Activated naive CD4-positive, alpha-beta T cell treated with anti-CD3 and anti-CD28 coated beads for 36 hours (primary cell): ENCODE measurements at regions not wholly inside any gene's neighbourhood (a gene's known extent, or its start where the extent isn't known, plus 50 kb on each side); places are given as distances from the start of the nearest gene placed in this dataset.
A peak's percentile ranks its signal among the peaks of the same experiment; 100 is the strongest.

Experiments
- CTCF ChIA-PET: fragments of 350-600 bp; sonication (Branson Sonifier 250); formaldehyde crosslinking; loops from one replicate; lab custom pipeline; 2021; ENCODE audit warnings: antibody characterized with exemption; lab: Charles Lee
- DNase-seq: peaks from one replicate; pipeline ENCODE4 v3.0.0-alpha.2; 2020
- H3K27ac Mint-ChIP-seq: one replicate; pipeline ENCODE4 v1.8.0; 2021; ENCODE audit warnings: mild to moderate bottlenecking, mixed read lengths
- H3K27me3 Mint-ChIP-seq: one replicate; pipeline ENCODE4 v1.8.0; 2021; ENCODE audit warnings: low read depth, mixed read lengths
- H3K36me3 Mint-ChIP-seq: one replicate; pipeline ENCODE4 v1.8.0; 2021; ENCODE audit warnings: low read depth, mixed read lengths
- H3K4me1 Mint-ChIP-seq: one replicate; pipeline ENCODE4 v1.8.0; 2021; ENCODE audit warnings: low read depth, mixed read lengths
- H3K4me3 Mint-ChIP-seq: one replicate; pipeline ENCODE4 v1.8.0; 2021; ENCODE audit warnings: mild to moderate bottlenecking, moderate library complexity, mixed read lengths
- H3K9me3 Mint-ChIP-seq: one replicate; pipeline ENCODE4 v1.8.0; 2021; ENCODE audit warnings: mixed read lengths
- intact Hi-C: fragments of 100-400 bp; cut with micrococcal nuclease; formaldehyde crosslinking; loops from one replicate; pipeline ENCODE4 v1.15.1; 2023

- no peaks in the 10 kb centered on the region for H3K4me1 Mint-ChIP-seq
- no peak overlapping the region for H3K4me3 Mint-ChIP-seq
- no peak for DNase-seq
- peaks cover 21% of the 10 kb centered on the region for H3K27me3 Mint-ChIP-seq
- CTCF ChIA-PET, result no interaction called here
- no peaks in the 10 kb centered on the region for H3K9me3 Mint-ChIP-seq
- H3K36me3 Mint-ChIP-seq, result no peaks in the 10 kb centered on the region
- intact Hi-C loops, result no loop called here
- H3K27ac Mint-ChIP-seq, result no peak overlapping the region
Measured at GRCh38 chr2:118244686-118245085, 156.4 kb downstream of the INSIG2 start.

- Mint-ChIP-seq H3K4me3 (no peak overlapping the region), H3K4me1 (no peaks in the 10 kb centered on the region), H3K27me3 (peaks cover 24% of the 10 kb centered on the region), H3K36me3 (no peaks in the 10 kb centered on the region), H3K9me3 (peaks cover 4% of the 10 kb centered on the region), H3K27ac (no peak overlapping the region)
- no peak for DNase-seq
- intact Hi-C loops, result no loop called here
- CTCF ChIA-PET, result no interaction called here
Measured at GRCh38 chr2:118243031-118243430, 154.8 kb downstream of the INSIG2 start.

DNA sequence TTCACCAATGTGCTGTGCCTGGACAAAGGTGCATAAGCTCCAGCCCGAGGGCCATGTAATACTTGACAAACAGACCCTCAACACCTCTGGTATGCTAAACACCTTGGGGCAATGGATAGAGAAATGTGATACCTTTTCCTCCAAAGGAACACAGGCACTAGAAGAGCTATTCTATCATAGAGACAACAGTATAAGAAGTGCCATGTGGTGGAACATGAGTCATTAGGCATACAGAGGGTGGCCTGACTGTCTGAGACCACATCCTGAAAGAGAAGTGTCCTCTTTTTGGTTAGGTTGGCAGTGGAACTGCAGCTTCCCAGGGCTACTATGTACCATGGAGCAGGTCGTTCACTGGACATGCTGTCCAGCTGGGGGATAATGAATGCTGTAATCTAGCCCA is 153.9 kb downstream of the INSIG2 start:
- H3K36me3 Mint-ChIP-seq, result no peaks in the 10 kb centered on the region
- H3K4me1 Mint-ChIP-seq, result no peaks in the 10 kb centered on the region
- CTCF ChIA-PET, result interaction anchor here (0.6 kb wide), 1 partner anchor 120 kb away, joined by 3 read pairs; no protein-coding TSS in a partner anchor
- peaks cover 6% of the 10 kb centered on the region for H3K9me3 Mint-ChIP-seq
- no peak for DNase-seq
- H3K4me3 Mint-ChIP-seq, result no peak overlapping the region
- peaks cover 27% of the 10 kb centered on the region for H3K27me3 Mint-ChIP-seq
- no peak overlapping the region for H3K27ac Mint-ChIP-seq
- intact Hi-C loops, result no loop called here

GRCh38 chr2:118241128-118241527 is 152.9 kb downstream of the INSIG2 start:
- no peaks in the 10 kb centered on the region for H3K4me1 Mint-ChIP-seq
- H3K4me3 Mint-ChIP-seq, result no peak overlapping the region
- peaks cover 30% of the 10 kb centered on the region for H3K27me3 Mint-ChIP-seq
- CTCF ChIA-PET, result interaction anchor here (0.9 kb wide), 1 partner anchor 11 kb away, joined by 4 read pairs; no protein-coding TSS in a partner anchor
- H3K36me3 Mint-ChIP-seq, result no peaks in the 10 kb centered on the region
- H3K9me3 Mint-ChIP-seq, result peaks cover 6% of the 10 kb centered on the region
- H3K27ac Mint-ChIP-seq, result no peak overlapping the region
- intact Hi-C loops, result no loop called here
- DNase-seq, result no peak

DNA sequence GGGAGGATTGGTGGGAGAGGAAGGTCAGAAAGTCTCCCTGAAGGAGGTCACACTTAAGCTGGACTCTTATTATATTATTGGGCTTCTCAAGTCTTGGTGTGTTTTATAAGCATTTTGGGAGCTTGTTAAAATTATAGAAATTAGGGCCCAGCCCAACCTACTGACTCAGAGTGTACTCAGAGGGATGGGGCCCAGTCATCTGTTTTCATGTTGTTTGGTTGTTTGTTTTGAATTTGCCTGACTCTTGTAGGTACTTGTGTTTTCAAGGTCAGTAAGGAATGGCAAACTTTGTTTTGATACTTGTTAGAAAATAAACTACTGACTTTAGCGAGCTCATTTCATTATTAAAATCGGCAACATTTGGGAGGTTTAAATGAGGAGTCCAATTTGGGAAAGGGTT is 152.0 kb downstream of the INSIG2 start:
- Mint-ChIP-seq H3K36me3 (no peaks in the 10 kb centered on the region), H3K27ac (no peak overlapping the region), H3K27me3 (peaks cover 34% of the 10 kb centered on the region), H3K4me3 (no peak overlapping the region), H3K4me1 (no peaks in the 10 kb centered on the region), H3K9me3 (peaks cover 6% of the 10 kb centered on the region)
- DNase-seq, result no peak
- intact Hi-C loops, result no loop called here
- CTCF ChIA-PET, result no interaction called here

- CTCF ChIA-PET, result no interaction called here
- Mint-ChIP-seq H3K36me3 (no peaks in the 10 kb centered on the region), H3K9me3 (peaks cover 6% of the 10 kb centered on the region), H3K4me1 (no peaks in the 10 kb centered on the region), H3K4me3 (no peak overlapping the region), H3K27ac (no peak overlapping the region), H3K27me3 (peaks cover 37% of the 10 kb centered on the region)
- no peak for DNase-seq
- intact Hi-C loops, result no loop called here
Measured at GRCh38 chr2:118239284-118239683, 151.0 kb downstream of the INSIG2 start.

GRCh38 chr2:118237451-118237850 is 149.2 kb downstream of the INSIG2 start:
- no peak overlapping the region for H3K27ac Mint-ChIP-seq
- CTCF ChIA-PET, result no interaction called here
- H3K4me3 Mint-ChIP-seq, result no peak overlapping the region
- peaks cover 6% of the 10 kb centered on the region for H3K9me3 Mint-ChIP-seq
- H3K4me1 Mint-ChIP-seq, result no peaks in the 10 kb centered on the region
- H3K27me3 Mint-ChIP-seq, result peaks cover 36% of the 10 kb centered on the region
- intact Hi-C loops, result no loop called here
- H3K36me3 Mint-ChIP-seq, result no peaks in the 10 kb centered on the region
- no peak for DNase-seq

GRCh38 chr2:118232796-118233195 is 144.5 kb downstream of the INSIG2 start:
- Mint-ChIP-seq H3K9me3 (no peaks in the 10 kb centered on the region), H3K27ac (no peak overlapping the region), H3K27me3 (peaks cover 50% of the 10 kb centered on the region), H3K4me3 (no peak overlapping the region), H3K4me1 (no peaks in the 10 kb centered on the region), H3K36me3 (no peaks in the 10 kb centered on the region)
- intact Hi-C loops, result no loop called here
- CTCF ChIA-PET, result no interaction called here
- no peak for DNase-seq

GRCh38 chr2:118232391-118232790 is 144.1 kb downstream of the INSIG2 start:
- no peak for DNase-seq
- CTCF ChIA-PET, result no interaction called here
- peaks cover 48% of the 10 kb centered on the region for H3K27me3 Mint-ChIP-seq
- H3K27ac Mint-ChIP-seq, result no peak overlapping the region
- H3K4me3 Mint-ChIP-seq, result no peak overlapping the region
- no peaks in the 10 kb centered on the region for H3K9me3 Mint-ChIP-seq
- H3K4me1 Mint-ChIP-seq, result no peaks in the 10 kb centered on the region
- intact Hi-C loops, result no loop called here
- no peaks in the 10 kb centered on the region for H3K36me3 Mint-ChIP-seq

DNA sequence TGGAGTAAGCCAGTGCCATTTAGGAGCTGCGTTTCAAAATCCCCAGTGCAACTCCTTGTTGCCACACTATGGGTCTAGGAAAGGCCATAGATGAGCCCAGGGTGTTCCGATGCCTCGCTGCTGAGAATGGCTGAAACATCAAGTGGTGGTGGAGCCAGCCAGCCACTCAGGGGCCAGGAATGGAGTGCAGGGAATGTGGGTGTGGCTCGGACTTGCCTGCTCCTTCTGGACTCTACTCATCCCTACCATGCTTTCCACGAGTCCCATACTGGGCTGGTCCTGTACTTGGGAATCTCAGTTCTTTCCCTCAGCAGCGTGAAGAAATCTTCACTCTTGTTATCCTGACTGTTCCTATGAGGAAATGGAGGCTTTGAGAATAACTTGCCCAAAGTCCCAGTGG is 143.5 kb downstream of the INSIG2 start:
- H3K4me1 Mint-ChIP-seq, result no peaks in the 10 kb centered on the region
- CTCF ChIA-PET, result interaction anchor here (1.0 to 1.2 kb wide), 2 partner anchors 9 to 185 kb away, joined by 3 read pairs; no protein-coding TSS in a partner anchor
- intact Hi-C loops, result no loop called here

DNA sequence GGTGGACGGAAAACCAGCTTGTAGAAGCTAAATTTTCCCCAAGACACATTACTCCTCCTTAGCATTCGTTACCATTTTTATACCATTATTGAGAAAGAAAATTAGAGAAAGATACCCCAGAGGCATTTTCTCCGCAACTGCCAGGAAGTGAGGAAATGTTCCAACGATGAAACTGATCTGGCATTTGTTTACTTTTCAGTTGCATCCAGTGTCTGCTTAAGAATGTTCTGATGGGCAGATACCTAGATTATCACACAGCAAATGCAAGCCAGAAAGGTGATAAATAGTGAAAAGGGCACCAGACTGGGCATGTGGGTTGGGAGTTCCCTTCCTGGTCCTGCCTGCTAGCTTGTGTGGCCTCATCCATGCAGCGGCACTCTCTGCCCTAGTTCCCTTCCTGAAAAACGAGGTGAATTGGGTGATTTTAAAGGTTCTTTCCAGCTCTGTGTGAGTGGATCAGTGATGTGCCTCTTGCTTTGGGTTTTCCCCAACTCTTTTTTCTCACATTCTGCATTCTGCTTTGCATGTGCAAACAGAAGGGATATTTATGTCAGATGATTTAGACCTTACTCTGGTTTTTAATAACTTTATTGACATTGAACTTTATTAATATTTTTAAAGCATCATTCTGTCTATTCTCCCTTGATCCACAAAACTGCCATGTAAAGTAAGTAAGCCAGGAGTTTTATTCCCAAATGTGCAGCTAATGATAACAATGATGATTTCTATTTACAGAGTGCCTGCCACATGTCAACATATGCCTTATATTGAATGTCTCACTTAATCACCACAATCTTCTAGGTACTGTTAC is 139.6 kb downstream of the INSIG2 start:
- intact Hi-C loops, result no loop called here
- peaks cover 7% of the 10 kb centered on the region for H3K4me1 Mint-ChIP-seq
- CTCF ChIA-PET, result no interaction called here

More for the DNA sequence above, 143.5 kb downstream of the INSIG2 start:
- Mint-ChIP-seq H3K9me3 (no peaks in the 10 kb centered on the region), H3K27me3 (peaks cover 48% of the 10 kb centered on the region), H3K27ac (no peak overlapping the region), H3K36me3 (no peaks in the 10 kb centered on the region), H3K4me3 (no peak overlapping the region)
- no peak for DNase-seq

GRCh38 chr2:118225666-118226065 is 137.4 kb downstream of the INSIG2 start:
- peaks cover 68% of the 10 kb centered on the region for H3K27me3 Mint-ChIP-seq
- no peak for DNase-seq
- intact Hi-C loops, result no loop called here
- no peaks in the 10 kb centered on the region for H3K9me3 Mint-ChIP-seq
- H3K27ac Mint-ChIP-seq, result no peak overlapping the region
- H3K36me3 Mint-ChIP-seq, result no peaks in the 10 kb centered on the region
- H3K4me3 Mint-ChIP-seq, result no peak overlapping the region
- CTCF ChIA-PET, result interaction anchor here (0.7 to 1.3 kb wide), 2 partner anchors 45 to 630 kb away, joined by 3 to 4 read pairs; no protein-coding TSS in a partner anchor
- peaks cover 12% of the 10 kb centered on the region for H3K4me1 Mint-ChIP-seq

More for the DNA sequence above, 139.6 kb downstream of the INSIG2 start:
- Mint-ChIP-seq H3K27me3 (peaks cover 59% of the 10 kb centered on the region), H3K36me3 (no peaks in the 10 kb centered on the region), H3K9me3 (no peaks in the 10 kb centered on the region), H3K4me3 (no peak overlapping the region), H3K27ac (no peak overlapping the region)
- no peak for DNase-seq

DNA sequence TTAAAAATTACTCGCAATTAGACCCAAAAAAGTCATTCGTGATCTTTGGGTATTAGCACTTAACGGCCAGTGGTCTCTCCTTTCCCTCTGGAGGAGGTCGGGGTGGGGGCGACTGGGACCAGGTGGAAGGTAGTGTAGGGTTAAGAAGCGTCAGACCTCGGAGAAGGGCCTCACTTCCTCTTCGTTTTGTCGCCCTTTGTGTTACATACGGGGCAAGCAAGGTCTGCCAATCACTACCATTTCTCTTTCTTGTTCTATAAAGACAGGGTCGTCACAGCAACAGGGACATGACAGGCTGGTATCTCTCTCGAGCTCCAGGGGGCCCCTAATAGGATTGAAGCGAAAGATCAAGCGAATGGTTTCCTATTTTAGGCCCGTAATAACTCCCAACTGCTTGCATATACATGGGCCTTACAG is 136.6 kb downstream of the INSIG2 start:
- Mint-ChIP-seq H3K4me3 (peak overlapping the region; percentile 55), H3K4me1 (peaks cover 12% of the 10 kb centered on the region), H3K36me3 (no peaks in the 10 kb centered on the region), H3K27me3 (peaks cover 67% of the 10 kb centered on the region), H3K9me3 (no peaks in the 10 kb centered on the region), H3K27ac (no peak overlapping the region)
- DNase-seq, result no peak
- intact Hi-C loops, result loop anchor here (5.0 kb wide), 1 partner anchor 147 kb away; no protein-coding TSS in a partner anchor
- CTCF ChIA-PET, result interaction anchor here (0.7 to 1.3 kb wide), 2 partner anchors 45 to 631 kb away, joined by 3 to 4 read pairs; no protein-coding TSS in a partner anchor
